H9 (cell line): ENCODE measurements at regions not wholly inside any gene's neighbourhood (a gene's known extent, or its start where the extent isn't known, plus 50 kb on each side); places are given as distances from the start of the nearest gene placed in this dataset.

Experiments
- DNase-seq: peaks from one replicate; pipeline ENCODE4 v3.0.0-alpha.2; 2017
- H2AFZ ChIP-seq: one replicate; pipeline ENCODE4 v1.6.1; 2013; ENCODE audit warnings: mild to moderate bottlenecking, low read length, control low read depth, moderate library complexity
- H2AK5ac ChIP-seq: 2 replicates; pipeline ENCODE4 v1.6.1; 2013; ENCODE audit warnings: low read length, control low read depth, mixed read lengths; ENCODE audit not compliant: insufficient read length
- H2BK120ac ChIP-seq: one replicate; pipeline ENCODE4 v1.6.1; 2013; ENCODE audit warnings: low read depth, mild to moderate bottlenecking, low read length, control low read depth, inconsistent platforms; ENCODE audit not compliant: poor library complexity, severe bottlenecking
- H2BK12ac ChIP-seq: 2 replicates; pipeline ENCODE4 v1.6.1; 2013; ENCODE audit warnings: low read length, control low read depth, mixed read lengths, low read depth; ENCODE audit not compliant: insufficient read length
- H2BK15ac ChIP-seq: 2 replicates; pipeline ENCODE4 v1.6.1; 2013; ENCODE audit warnings: low read depth, low read length, control low read depth
- H2BK20ac ChIP-seq: one replicate; pipeline ENCODE4 v1.6.1; 2013; ENCODE audit warnings: low read depth, mild to moderate bottlenecking, low read length, control low read depth, inconsistent platforms; ENCODE audit not compliant: poor library complexity, severe bottlenecking
- H2BK5ac ChIP-seq: 2 replicates; pipeline ENCODE4 v1.6.1; 2013; ENCODE audit warnings: low read length, control low read depth, mixed read lengths; ENCODE audit not compliant: insufficient read length
- H3K14ac ChIP-seq: 2 replicates; pipeline ENCODE4 v1.6.1; 2013; ENCODE audit warnings: low read length, control low read depth; ENCODE audit not compliant: insufficient read depth
- H3K18ac ChIP-seq: 2 replicates; pipeline ENCODE4 v1.6.1; 2013; ENCODE audit warnings: low read depth, mild to moderate bottlenecking, mixed read lengths, low read length, control low read depth; ENCODE audit not compliant: insufficient read length
- H3K23ac ChIP-seq: 2 replicates; pipeline ENCODE4 v1.6.1; 2013; ENCODE audit warnings: low read length, control low read depth, mixed read lengths, low read depth; ENCODE audit not compliant: insufficient read length
- H3K23me2 ChIP-seq: 2 replicates; pipeline ENCODE4 v1.6.1; 2013; ENCODE audit warnings: low read depth, mild to moderate bottlenecking, mixed read lengths, low read length, control low read depth; ENCODE audit not compliant: insufficient read length, poor library complexity, severe bottlenecking
- H3K27ac ChIP-seq: 2 replicates; pipeline ENCODE4 v1.5.1; 2013; ENCODE audit warnings: low read length, control low read depth, mixed read lengths, low read depth; ENCODE audit not compliant: insufficient read length
- H3K27me3 ChIP-seq: 2 replicates; pipeline ENCODE4 v1.6.1; 2013; ENCODE audit warnings: low read length, control low read depth, inconsistent platforms; ENCODE audit not compliant: insufficient read depth
- H3K4ac ChIP-seq: 2 replicates; pipeline ENCODE4 v1.6.1; 2013; ENCODE audit warnings: low read depth, mild to moderate bottlenecking, control low read depth, inconsistent platforms, low read length, moderate library complexity
- H3K4me1 ChIP-seq: 2 replicates; pipeline ENCODE4 v1.6.1; 2013; ENCODE audit warnings: low read length, control low read depth, inconsistent platforms; ENCODE audit not compliant: insufficient read depth
- H3K4me2 ChIP-seq: 2 replicates; pipeline ENCODE4 v1.6.1; 2013; ENCODE audit warnings: low read length, control low read depth, mixed read lengths; ENCODE audit not compliant: insufficient read length, insufficient read depth
- H3K56ac ChIP-seq: 2 replicates; pipeline ENCODE4 v1.6.1; 2013; ENCODE audit warnings: low read depth, mild to moderate bottlenecking, mixed read lengths, low read length, control low read depth; ENCODE audit not compliant: insufficient read length
- H3K79me1 ChIP-seq: 2 replicates; pipeline ENCODE4 v1.6.1; 2013; ENCODE audit warnings: low read depth, mild to moderate bottlenecking, moderate library complexity, low read length, control low read depth, inconsistent platforms; ENCODE audit not compliant: insufficient read depth, poor library complexity, severe bottlenecking
- H3K79me2 ChIP-seq: 2 replicates; pipeline ENCODE4 v1.6.1; 2013; ENCODE audit warnings: low read length, control low read depth, inconsistent platforms; ENCODE audit not compliant: insufficient read depth
- H3K9ac ChIP-seq: 2 replicates; pipeline ENCODE4 v1.6.1; 2013; ENCODE audit warnings: low read length, control low read depth, mixed read lengths; ENCODE audit not compliant: insufficient read length; ENCODE audit errors: extremely low read depth
- H3K9me3 ChIP-seq: one replicate; pipeline ENCODE4 v1.6.1; 2013; ENCODE audit warnings: low read depth, low read length, inconsistent platforms; ENCODE audit not compliant: control insufficient read depth
- H3T11ph ChIP-seq: one replicate; pipeline ENCODE4 v1.6.1; 2013; ENCODE audit warnings: mild to moderate bottlenecking, low read length, control low read depth, inconsistent platforms
- H4K20me1 ChIP-seq: one replicate; pipeline ENCODE4 v1.6.1; 2013; ENCODE audit not compliant: control insufficient read depth, insufficient read length, insufficient read depth
- H4K5ac ChIP-seq: 2 replicates; pipeline ENCODE4 v1.6.1; 2013; ENCODE audit warnings: low read depth, mild to moderate bottlenecking, mixed read lengths, low read length, control low read depth; ENCODE audit not compliant: insufficient read length
- H4K8ac ChIP-seq: replicated peaks from 2 replicates; pipeline ENCODE4 v1.6.1; 2013; ENCODE audit warnings: low read length, control low read depth, mixed read lengths, low read depth; ENCODE audit not compliant: insufficient read length
- H4K91ac ChIP-seq: 2 replicates; pipeline ENCODE4 v1.6.1; 2013; ENCODE audit warnings: low read depth, mild to moderate bottlenecking, moderate library complexity, mixed read lengths, low read length, control low read depth; ENCODE audit not compliant: insufficient read length
- H3K27ac Mint-ChIP-seq, 3 experiments: 2 replicates in 2 of 3; 3 replicates in 1 of 3; pipeline ENCODE4 v1.8.0; 2020 to 2021; ENCODE audit warnings: mixed read lengths in 3 of 3, mild to moderate bottlenecking in 1 of 3, moderate library complexity in 1 of 3
- H3K27me3 Mint-ChIP-seq: 2 replicates; pipeline ENCODE4 v1.8.0; 2021; ENCODE audit warnings: low read depth, mild to moderate bottlenecking, moderate library complexity, mixed read lengths
- H3K36me3 Mint-ChIP-seq, 3 experiments: 2 replicates in 2 of 3; 3 replicates in 1 of 3; pipeline ENCODE4 v1.8.0; 2020 to 2021; ENCODE audit warnings: low read depth in 3 of 3, mixed read lengths in 3 of 3; ENCODE audit not compliant: insufficient read depth in 1 of 3
- H3K4me1 Mint-ChIP-seq, 2 experiments: 2 replicates each; pipeline ENCODE4 v1.8.0; 2020; ENCODE audit warnings: mixed read lengths in 2 of 2
- H3K4me3 Mint-ChIP-seq, 2 experiments: 2 replicates in 1 of 2; 3 replicates in 1 of 2; pipeline ENCODE4 v1.8.0; 2020 to 2021; ENCODE audit warnings: mild to moderate bottlenecking in 2 of 2, mixed read lengths in 2 of 2, moderate library complexity in 1 of 2
- H3K9me3 Mint-ChIP-seq, 2 experiments: 2 replicates in 1 of 2; 3 replicates in 1 of 2; pipeline ENCODE4 v1.8.0; 2020; ENCODE audit warnings: mild to moderate bottlenecking in 2 of 2, mixed read lengths in 2 of 2, moderate library complexity in 1 of 2
- WGBS: extraction: QIAGEN DNeasy Blood & Tissue Kit; methylation state at CpG from one replicate; pipeline ENCODE4 v1.1.7; 2013; ENCODE audit warnings: missing lambda C conversion rate, low lambda C conversion rate, mixed read lengths; ENCODE audit not compliant: insufficient read length; ENCODE audit errors: extremely low coverage; 5-methylcytosine and 5-hydroxymethylcytosine counted together
- TF ChIP-seq, protein P1 (sequence below): fragments of 200-600 bp; sonication (generic); conservative IDR thresholded peaks from 3 replicates; pipeline ENCODE4 v1.8.0; 2021; ENCODE audit warnings: antibody characterized with exemption, mild to moderate bottlenecking

DNA sequence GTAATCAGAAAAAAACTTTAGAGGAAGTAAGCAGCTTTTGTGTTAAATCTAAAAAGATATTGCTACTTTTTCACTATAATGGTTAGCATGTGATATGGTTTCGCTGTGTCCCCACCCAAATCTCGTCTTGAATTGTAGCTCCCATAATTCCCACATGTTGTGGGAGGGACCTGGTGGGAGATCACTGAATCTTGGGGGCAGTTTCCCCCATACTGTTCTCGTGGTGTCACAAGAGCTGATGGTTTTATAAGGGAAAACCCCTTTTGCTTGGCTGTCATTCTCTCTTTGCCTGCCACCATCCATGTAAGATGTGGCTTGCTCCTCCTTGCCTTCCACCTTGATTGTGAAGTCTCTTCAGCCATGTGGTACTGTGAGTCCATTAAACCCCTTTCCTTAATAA, 117.1 kb downstream of the KCNJ2 start:
- Histone ChIP-seq H3K27ac (no peak overlapping the region), H3K79me1 (no peaks in the 10 kb centered on the region), H2AFZ (no peak overlapping the region), H3K56ac (no peak overlapping the region), H3K79me2 (no peaks in the 10 kb centered on the region), H2BK5ac (no peak overlapping the region), H3K18ac (no peak overlapping the region), H3K9ac (no peak overlapping the region), H2BK12ac (no peak overlapping the region), H3K23ac (no peak overlapping the region), H3K4me1 (no peaks in the 10 kb centered on the region; the same call in 1 of the 2 replicates), H4K20me1 (no peaks in the 10 kb centered on the region), H3K4me2 (no peak overlapping the region), H4K91ac (no peak overlapping the region), H3K27me3 (no peaks in the 10 kb centered on the region), H3K9me3 (peaks cover 7% of the 10 kb centered on the region), H2BK20ac (no peak overlapping the region), H3K14ac (no peak overlapping the region), H2AK5ac (no peak overlapping the region), H3T11ph (no peak overlapping the region), H4K5ac (no peak overlapping the region), H3K4ac (no peak overlapping the region), H4K8ac (no peak overlapping the region), H3K23me2 (no peaks in the 10 kb centered on the region), H2BK120ac (no peak overlapping the region), H2BK15ac (no peak overlapping the region)
- DNase-seq, result no peak
- no peak overlapping the region for H3K27ac Mint-ChIP-seq
- TF ChIP-seq, protein P1, sequence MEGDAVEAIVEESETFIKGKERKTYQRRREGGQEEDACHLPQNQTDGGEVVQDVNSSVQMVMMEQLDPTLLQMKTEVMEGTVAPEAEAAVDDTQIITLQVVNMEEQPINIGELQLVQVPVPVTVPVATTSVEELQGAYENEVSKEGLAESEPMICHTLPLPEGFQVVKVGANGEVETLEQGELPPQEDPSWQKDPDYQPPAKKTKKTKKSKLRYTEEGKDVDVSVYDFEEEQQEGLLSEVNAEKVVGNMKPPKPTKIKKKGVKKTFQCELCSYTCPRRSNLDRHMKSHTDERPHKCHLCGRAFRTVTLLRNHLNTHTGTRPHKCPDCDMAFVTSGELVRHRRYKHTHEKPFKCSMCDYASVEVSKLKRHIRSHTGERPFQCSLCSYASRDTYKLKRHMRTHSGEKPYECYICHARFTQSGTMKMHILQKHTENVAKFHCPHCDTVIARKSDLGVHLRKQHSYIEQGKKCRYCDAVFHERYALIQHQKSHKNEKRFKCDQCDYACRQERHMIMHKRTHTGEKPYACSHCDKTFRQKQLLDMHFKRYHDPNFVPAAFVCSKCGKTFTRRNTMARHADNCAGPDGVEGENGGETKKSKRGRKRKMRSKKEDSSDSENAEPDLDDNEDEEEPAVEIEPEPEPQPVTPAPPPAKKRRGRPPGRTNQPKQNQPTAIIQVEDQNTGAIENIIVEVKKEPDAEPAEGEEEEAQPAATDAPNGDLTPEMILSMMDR, result no peak
- peaks cover 3% of the 10 kb centered on the region in 2 experiments; a peak in 2 of 4 replicates for H3K4me1 Mint-ChIP-seq
- H3K9me3 Mint-ChIP-seq, result peaks cover 14 to 18% of the 10 kb centered on the region in 2 experiments
- no peak overlapping the region for H3K4me3 Mint-ChIP-seq
- WGBS, result no CpG with 5 or more reads among the region's 3 CpGs
- H3K27me3 Mint-ChIP-seq, result no peaks in the 10 kb centered on the region
- peaks cover under 1 to 12% (median 2%) of the 10 kb centered on the region in 3 experiments; a peak in 4 of 7 replicates for H3K36me3 Mint-ChIP-seq
